Astrocyte (in vitro differentiated cells and primary cell): ENCODE measurements at regions not wholly inside any gene's neighbourhood (a gene's known extent, or its start where the extent isn't known, plus 50 kb on each side); places are given as distances from the start of the nearest gene placed in this dataset.

Experiments used
- CTCF ChIP-seq: IDR thresholded peaks from 2 replicates; pipeline ENCODE4 v1.5.1; 2011; ENCODE audit warnings: low read depth, mild to moderate bottlenecking, inconsistent platforms, low read length, moderate library complexity; ENCODE audit not compliant: insufficient read depth
- EZH2 ChIP-seq: IDR thresholded peaks from 2 replicates; pipeline ENCODE4 v1.6.1; 2012; ENCODE audit warnings: mild to moderate bottlenecking, low read length, inconsistent platforms; ENCODE audit not compliant: insufficient read depth

- TF ChIP-seq CTCF, result no peak
- TF ChIP-seq EZH2, result no peak
Observed at GRCh38 chr16:7976563-7976962, 613.7 kb downstream of the TMEM114 start.
